H1 (cell line): ENCODE measurements at regions not wholly inside any gene's neighbourhood (a gene's known extent, or its start where the extent isn't known, plus 50 kb on each side); places are given as distances from the start of the nearest gene placed in this dataset.

ENCODE experiments used
- CTCF ChIA-PET: fragments of 300-600 bp; sonication (Branson Sonifier 250); formaldehyde crosslinking; loops from one replicate; lab custom pipeline; 2021; ENCODE audit not compliant: partially characterized antibody; lab: Charles Lee
- POLR2A ChIA-PET: fragments of 300-600 bp; sonication (Branson Sonifier 250); formaldehyde crosslinking; loops from one replicate; lab custom pipeline; 2021; ENCODE audit warnings: inconsistent platforms; ENCODE audit not compliant: partially characterized antibody; lab: Charles Lee
- DNase-seq, 2 experiments: peaks; one replicate each; pipeline versions ENCODE4 v3.0.0 to v3.0.0-alpha.2; 2010 to 2022; ENCODE audit warnings: low spot score in 2 of 2, low read depth in 1 of 2, mixed read lengths in 1 of 2
- FAIRE-seq: peaks from 2 replicates; lab custom pipeline; 2011; peaks lifted over from hg19 to GRCh38; lab: Jason Lieb, UNC
- H2AFZ ChIP-seq: 2 replicates; pipeline ENCODE4 v1.8.1; 2012; ENCODE audit warnings: low read length, inconsistent platforms
- H2AK5ac ChIP-seq: 2 replicates; pipeline ENCODE4 v1.6.1; 2013; ENCODE audit warnings: low read depth, low read length
- H2BK120ac ChIP-seq: replicated peaks from 2 replicates; pipeline ENCODE3; 2013; ENCODE audit warnings: low read depth, low read length, inconsistent platforms
- H2BK12ac ChIP-seq: 2 replicates; pipeline ENCODE4 v1.6.1; 2013; ENCODE audit warnings: low read depth, low read length
- H2BK15ac ChIP-seq: 2 replicates; pipeline ENCODE4 v1.6.1; 2013; ENCODE audit warnings: low read length
- H2BK20ac ChIP-seq: 2 replicates; pipeline ENCODE4 v1.6.1; 2013; ENCODE audit warnings: low read length
- H2BK5ac ChIP-seq: 2 replicates; pipeline ENCODE4 v1.6.1; 2013; ENCODE audit warnings: low read depth, low read length
- H3K14ac ChIP-seq: 2 replicates; pipeline ENCODE4 v1.6.1; 2013; ENCODE audit warnings: inconsistent platforms; ENCODE audit not compliant: insufficient read length
- H3K18ac ChIP-seq: 2 replicates; pipeline ENCODE4 v1.6.1; 2013; ENCODE audit warnings: low read length; ENCODE audit errors: extremely low read depth
- H3K23ac ChIP-seq: 2 replicates; pipeline ENCODE4 v1.6.1; 2013; ENCODE audit warnings: inconsistent platforms; ENCODE audit not compliant: insufficient read length
- H3K23me2 ChIP-seq: 2 replicates; pipeline ENCODE4 v1.6.1; 2013; ENCODE audit warnings: low read depth, low read length
- H3K27ac ChIP-seq: 2 replicates; pipeline ENCODE4 v1.6.1; 2011; ENCODE audit warnings: low read depth, low read length, inconsistent platforms
- H3K27me3 ChIP-seq, 4 experiments: replicated peaks in 1 of 4; 1 replicate in 1 of 4; 2 replicates in 3 of 4; pipeline versions ENCODE4 v1.6.1 to v1.8.1; 2011 to 2013; ENCODE audit warnings: low read length in 3 of 4, mild to moderate bottlenecking in 3 of 4, inconsistent platforms in 2 of 4, mixed read lengths in 2 of 4, moderate library complexity in 1 of 4; ENCODE audit not compliant: control insufficient read depth in 3 of 4, insufficient read depth in 3 of 4; ENCODE audit errors: extremely low read depth in 1 of 4
- H3K36me3 ChIP-seq, 4 experiments: 2 replicates each; pipeline versions ENCODE4 v1.6.1 to v1.8.1; 2011 to 2013; ENCODE audit warnings: mild to moderate bottlenecking in 4 of 4, low read length in 3 of 4, moderate library complexity in 2 of 4, control low read depth in 1 of 4, inconsistent platforms in 1 of 4; ENCODE audit not compliant: insufficient read depth in 4 of 4, control insufficient read depth in 2 of 4
- H3K4ac ChIP-seq: replicated peaks from 2 replicates; pipeline ENCODE3; 2013; ENCODE audit warnings: low read length, low read depth, mixed read lengths, inconsistent platforms; ENCODE audit not compliant: insufficient read length
- H3K4me1 ChIP-seq, 4 experiments: replicated peaks in 1 of 4; 1 replicate in 1 of 4; 2 replicates in 3 of 4; pipeline versions ENCODE4 v1.6.1 to v1.8.1; 2011 to 2013; ENCODE audit warnings: low read length in 3 of 4, inconsistent platforms in 2 of 4, mixed read lengths in 1 of 4; ENCODE audit not compliant: insufficient read depth in 4 of 4, control insufficient read depth in 3 of 4
- H3K4me2 ChIP-seq, 2 experiments: 2 replicates each; pipeline versions ENCODE4 v1.6.1 to v1.8.1; 2011 to 2013; ENCODE audit warnings: low read depth in 2 of 2, low read length in 2 of 2, control low read depth in 1 of 2, inconsistent platforms in 1 of 2, mild to moderate bottlenecking in 1 of 2; ENCODE audit not compliant: insufficient read depth in 1 of 2
- H3K4me3 ChIP-seq, 4 experiments: fragments of 200-600, 300-600 bp in 1 of 4; sonication (generic), shearing (Covaris generic), sonication (Bioruptor Twin) in 1 of 4; 2 replicates each; pipeline versions ENCODE4 v1.5.1 to v1.8.1; 2011 to 2016; ENCODE audit warnings: low read length in 4 of 4, low read depth in 3 of 4, control low read depth in 2 of 4, inconsistent platforms in 2 of 4, mild to moderate bottlenecking in 2 of 4, mixed read lengths in 1 of 4, moderate library complexity in 1 of 4; ENCODE audit not compliant: insufficient read depth in 2 of 4; ENCODE audit errors: extremely low read depth in 1 of 4
- H3K56ac ChIP-seq: replicated peaks from 2 replicates; pipeline ENCODE3; 2013; ENCODE audit warnings: low read depth, mild to moderate bottlenecking, mixed read lengths, low read length, inconsistent platforms; ENCODE audit not compliant: insufficient read length
- H3K79me1 ChIP-seq: 2 replicates; pipeline ENCODE4 v1.6.1; 2013; ENCODE audit warnings: low read depth, low read length, control low read depth
- H3K79me2 ChIP-seq, 2 experiments: 2 replicates each; pipeline versions ENCODE4 v1.6.1 to v1.8.1; 2012 to 2013; ENCODE audit warnings: low read length in 2 of 2, mild to moderate bottlenecking in 2 of 2, inconsistent platforms in 1 of 2; ENCODE audit not compliant: insufficient read depth in 2 of 2, control insufficient read depth in 1 of 2
- H3K9ac ChIP-seq, 4 experiments: replicated peaks in 1 of 4; 1 replicate in 1 of 4; 2 replicates in 3 of 4; pipeline versions ENCODE4 v1.6.1 to v1.8.1; 2011 to 2013; ENCODE audit warnings: low read depth in 3 of 4, low read length in 3 of 4, control low read depth in 2 of 4, mild to moderate bottlenecking in 2 of 4, moderate library complexity in 2 of 4, inconsistent platforms in 1 of 4; ENCODE audit errors: extremely low read depth in 1 of 4
- H3K9me3 ChIP-seq, 2 experiments: 2 replicates each; pipeline versions ENCODE4 v1.6.1 to v1.8.1; 2012 to 2013; ENCODE audit warnings: mild to moderate bottlenecking in 2 of 2, moderate library complexity in 2 of 2, control low read depth in 1 of 2, inconsistent platforms in 1 of 2, low read depth in 1 of 2, low read length in 1 of 2, mixed read lengths in 1 of 2; ENCODE audit not compliant: insufficient read depth in 2 of 2
- H4K20me1 ChIP-seq, 2 experiments: replicated peaks in 1 of 2; 2 replicates each; pipeline versions ENCODE3 to v1.8.1; 2011 to 2013; ENCODE audit warnings: inconsistent platforms in 2 of 2, low read length in 2 of 2, mild to moderate bottlenecking in 1 of 2; ENCODE audit not compliant: insufficient read depth in 2 of 2, control insufficient read depth in 1 of 2
- H4K5ac ChIP-seq: 2 replicates; pipeline ENCODE4 v1.6.1; 2013; ENCODE audit warnings: low read length, low read depth, mixed read lengths, inconsistent platforms; ENCODE audit not compliant: insufficient read length
- H4K8ac ChIP-seq: 2 replicates; pipeline ENCODE4 v1.8.0; 2013; ENCODE audit warnings: mild to moderate bottlenecking, moderate library complexity, low read length, inconsistent platforms; ENCODE audit not compliant: insufficient read depth; ENCODE audit errors: extremely low read depth
- H4K91ac ChIP-seq: replicated peaks from 2 replicates; pipeline ENCODE3; 2013; ENCODE audit warnings: low read length, mixed read lengths, inconsistent platforms; ENCODE audit not compliant: insufficient read length
- FOSL1 ChIP-seq: IDR thresholded peaks from 2 replicates; pipeline ENCODE4 v1.6.1; 2011; ENCODE audit warnings: mild to moderate bottlenecking, low read depth, low read length, moderate library complexity; ENCODE audit not compliant: insufficient read depth
- WGBS, 2 experiments: shearing (Covaris generic) in 1 of 2; methylation state at CpG; one replicate each; pipeline versions ENCODE4 v1.1.6 to v1.1.7; 2013 to 2015; ENCODE audit warnings: low lambda C conversion rate in 2 of 2, mixed read lengths in 2 of 2, inconsistent platforms in 1 of 2, low coverage in 1 of 2, missing lambda C conversion rate in 1 of 2; ENCODE audit not compliant: insufficient replicate concordance in 2 of 2, insufficient coverage in 1 of 2, insufficient read length in 1 of 2; ENCODE audit errors: extremely low coverage in 1 of 2, missing lambda C conversion rate in 1 of 2; 5-methylcytosine and 5-hydroxymethylcytosine counted together

DNA sequence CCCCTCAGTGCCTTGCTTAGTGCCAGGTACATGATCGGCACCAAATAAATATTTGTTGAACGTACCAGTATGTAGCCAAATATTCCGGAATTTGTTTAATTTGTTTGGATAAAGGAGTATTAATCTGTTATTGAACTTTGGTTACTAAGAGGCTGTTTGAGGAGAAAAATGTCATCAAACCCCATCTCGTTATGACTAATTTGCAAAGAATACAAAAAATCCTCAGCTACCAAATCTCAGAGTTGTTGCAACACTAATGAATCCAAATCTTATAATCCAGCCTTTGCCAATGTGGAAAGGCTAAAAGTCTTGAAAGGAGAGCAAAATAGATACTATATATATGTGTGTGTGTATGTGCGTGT is 79.5 kb downstream of the KLF5 start:
- no peak overlapping the region for H4K8ac ChIP-seq
- WGBS, 2 experiments: 88% methylated on average over 5 of the region's 5 CpGs; no CpG with 5 or more reads in 1 of the 2 experiments
- FAIRE-seq: no peak

More for the DNA sequence above, 79.5 kb downstream of the KLF5 start:
- Histone ChIP-seq H3K27ac (no peak overlapping the region), H4K91ac (no peak overlapping the region), H3K23me2 (no peaks in the 10 kb centered on the region; the same call in 1 of the 2 replicates), H3K4me3 (no peak overlapping the region), H3K79me2 (no peaks in the 10 kb centered on the region), H3K23ac (no peak overlapping the region), H2AFZ (no peak overlapping the region), H3K79me1 (no peaks in the 10 kb centered on the region), H3K9me3 (no peaks in the 10 kb centered on the region), H2AK5ac (no peak overlapping the region), H4K5ac (no peak overlapping the region), H3K4me2 (no peak overlapping the region), H3K18ac (no peak overlapping the region), H3K4me1 (peaks cover 0 to 4% (median 1%) of the 10 kb centered on the region in 4 experiments; a peak in 1 of 7 replicates), H2BK12ac (no peak overlapping the region; the same call in 1 of the 2 replicates), H3K14ac (no peak overlapping the region), H3K36me3 (no peaks in the 10 kb centered on the region; a peak in 1 of 8 replicates), H3K9ac (no peak overlapping the region), H3K27me3 (no peaks in the 10 kb centered on the region), H3K4ac (no peak overlapping the region), H2BK120ac (no peak overlapping the region), H3K56ac (no peak overlapping the region), H2BK20ac (no peak overlapping the region), H4K20me1 (no peaks in the 10 kb centered on the region), H2BK5ac (no peak overlapping the region), H2BK15ac (no peak overlapping the region)
- POLR2A ChIA-PET: no interaction called here
- no peak for TF ChIP-seq FOSL1
- CTCF ChIA-PET: interaction anchor here (2.0 kb wide), 1 partner anchor 12 kb away, joined by 7 read pairs; no protein-coding TSS in a partner anchor
- DNase-seq: no peak
